IPS-18c (cell line): ENCODE measurements at regions not wholly inside any gene's neighbourhood (a gene's known extent, or its start where the extent isn't known, plus 50 kb on each side); places are given as distances from the start of the nearest gene placed in this dataset.
"Not testable (repeated sequence)": the region's sequence is repeated elsewhere in the genome, so short reads cannot be mapped to it uniquely, and the experiment has no call there.

Experiments used
- H3K4me3 ChIP-seq: 2 replicates; pipeline ENCODE4 v1.7.0; 2013; ENCODE audit warnings: low read depth, mild to moderate bottlenecking, low read length, moderate library complexity; ENCODE audit not compliant: insufficient read depth
- H3K9me3 ChIP-seq: one replicate; pipeline ENCODE4 v1.6.1; 2013; ENCODE audit warnings: mild to moderate bottlenecking, low read length, moderate library complexity; ENCODE audit not compliant: control insufficient read depth, insufficient read depth

DNA sequence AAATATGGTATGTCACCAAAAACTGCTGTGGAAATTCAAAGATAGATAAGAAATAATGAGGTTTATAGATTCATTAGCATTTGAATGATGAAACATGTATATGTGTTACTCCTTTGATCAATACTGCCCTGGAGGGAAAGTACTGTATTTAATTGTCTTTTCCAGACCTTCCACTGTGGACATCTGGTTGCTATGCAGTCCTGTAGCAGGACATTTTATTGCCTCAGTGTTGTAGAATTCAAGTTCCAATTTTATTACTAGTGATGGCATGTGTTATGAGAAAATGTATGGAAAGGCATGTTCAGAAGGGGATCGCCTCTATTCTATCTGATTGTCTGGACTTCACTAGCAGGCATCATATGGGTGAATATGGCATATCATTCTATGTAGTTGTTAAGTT is 391.0 kb downstream of the TFAP2B start:
- Histone ChIP-seq H3K9me3 (no peaks in the 10 kb centered on the region), H3K4me3 (no peak overlapping the region)

DNA sequence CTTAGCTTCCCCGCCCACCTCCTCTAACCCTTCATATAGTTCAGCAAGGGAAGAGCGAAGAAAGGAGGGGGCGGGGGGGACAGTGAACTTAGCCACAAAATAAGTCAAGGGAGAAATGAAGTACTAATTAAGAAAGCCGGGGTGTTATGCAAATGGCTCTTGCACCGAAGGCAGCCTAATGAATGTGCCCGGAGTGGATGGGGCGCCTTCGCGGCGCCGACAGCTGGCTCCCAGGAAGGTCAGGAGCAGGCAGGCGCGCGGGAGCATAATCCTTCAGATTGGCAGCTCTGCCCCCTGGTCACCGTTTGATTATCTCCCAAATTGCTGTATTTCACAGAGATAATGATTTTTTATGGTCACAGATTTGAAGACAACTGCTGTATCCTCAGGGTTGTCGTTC is 395.1 kb downstream of the TFAP2B start:
- H3K4me3 ChIP-seq, result peak overlapping the region; percentile 17; the same call in 1 of the 2 replicates
- no peaks in the 10 kb centered on the region for H3K9me3 ChIP-seq

DNA sequence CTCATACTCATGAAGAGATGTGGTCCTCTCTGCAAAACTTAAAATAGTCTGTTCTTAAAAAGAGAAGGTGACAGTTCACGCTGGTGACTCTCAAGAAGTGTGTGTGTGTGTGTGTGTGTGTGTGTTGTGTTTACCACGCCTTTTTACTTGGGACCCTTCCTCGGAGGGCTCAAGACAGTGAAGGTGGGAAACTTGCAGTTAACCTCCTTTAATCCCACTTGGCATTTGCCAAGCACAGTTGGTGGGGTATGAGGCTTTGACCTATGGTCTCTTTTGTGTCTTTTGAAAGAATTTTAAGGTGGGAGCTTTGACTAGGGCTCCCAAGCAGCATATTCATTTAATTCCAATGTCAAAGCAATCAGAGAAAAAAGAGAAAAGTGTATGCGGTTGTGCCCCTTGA is 395.8 kb downstream of the TFAP2B start:
- Histone ChIP-seq H3K9me3 (no peaks in the 10 kb centered on the region), H3K4me3 (no peak overlapping the region)

DNA sequence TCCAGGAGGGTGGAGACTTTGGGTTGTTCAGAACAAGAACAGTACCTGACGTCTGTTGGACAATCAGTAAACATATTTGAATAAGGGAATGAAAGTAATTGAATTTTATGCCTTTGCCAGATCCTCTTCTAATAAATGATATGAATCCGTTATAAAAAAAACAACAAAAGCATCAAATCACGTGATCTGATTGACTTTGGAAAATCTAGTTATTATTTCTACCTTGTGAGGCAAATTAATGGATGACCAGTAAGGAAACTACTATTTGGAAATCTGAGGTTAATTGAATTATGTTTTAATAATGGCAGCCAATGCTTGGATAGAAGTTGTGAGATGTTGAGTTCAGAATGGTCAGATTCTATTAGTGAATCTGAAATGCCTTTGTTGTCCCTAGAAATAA is 399.5 kb downstream of the TFAP2B start:
- no peak overlapping the region for H3K4me3 ChIP-seq
- H3K9me3 ChIP-seq, result no peaks in the 10 kb centered on the region

DNA sequence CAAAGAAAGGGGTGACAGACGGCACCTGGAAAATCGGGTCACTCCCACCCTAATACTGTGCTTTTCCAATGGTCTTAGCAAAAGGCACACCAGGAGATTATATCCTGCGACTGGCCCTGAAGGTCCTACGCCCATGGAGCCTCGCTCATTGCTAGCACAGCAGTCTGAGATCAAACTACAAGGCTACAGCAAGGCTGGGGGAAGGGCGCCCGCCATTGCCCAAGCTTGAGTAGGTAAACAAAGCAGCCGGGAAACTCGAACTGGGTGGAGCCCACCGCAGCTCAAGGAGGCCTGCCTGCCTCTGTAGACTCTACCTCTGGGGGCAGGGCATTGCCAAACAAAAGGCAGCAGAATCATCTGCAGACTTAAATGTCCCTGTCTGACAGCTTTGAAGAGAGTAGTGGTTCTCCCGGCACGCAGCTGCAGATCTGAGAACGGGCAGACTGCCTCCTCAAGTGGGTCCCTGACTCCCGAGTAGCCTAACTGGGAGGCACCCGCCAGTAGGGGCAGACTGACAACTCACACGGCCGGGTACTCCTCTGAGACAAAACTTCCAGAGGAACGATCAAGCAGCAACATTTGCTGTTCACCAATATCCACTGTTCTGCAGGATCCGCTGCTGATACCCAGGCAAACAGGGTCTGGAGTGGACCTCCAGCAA is 406.0 kb downstream of the TFAP2B start:
- H3K4me3 ChIP-seq, H3K9me3 ChIP-seq: not testable (repeated sequence)

DNA sequence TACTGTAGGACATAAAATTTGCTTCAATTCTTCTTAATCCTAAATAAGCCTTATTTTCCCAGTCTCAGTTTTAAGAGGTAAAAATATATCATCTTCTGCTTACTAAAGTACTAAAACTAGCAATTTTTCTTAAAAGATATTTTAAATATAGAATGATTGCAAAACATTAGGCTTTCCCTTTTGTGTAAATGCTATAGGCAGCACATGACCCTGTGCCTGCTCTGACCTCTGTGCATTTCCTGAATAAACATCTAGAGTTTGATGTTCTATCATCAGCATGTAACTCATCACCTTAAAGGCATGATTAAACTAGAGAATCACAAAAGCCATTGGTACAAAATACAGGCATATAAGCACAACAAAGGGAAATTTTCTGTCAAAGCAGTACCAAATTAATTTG is 422.7 kb downstream of the TFAP2B start:
- Histone ChIP-seq H3K9me3 (no peaks in the 10 kb centered on the region), H3K4me3 (no peak overlapping the region)

DNA sequence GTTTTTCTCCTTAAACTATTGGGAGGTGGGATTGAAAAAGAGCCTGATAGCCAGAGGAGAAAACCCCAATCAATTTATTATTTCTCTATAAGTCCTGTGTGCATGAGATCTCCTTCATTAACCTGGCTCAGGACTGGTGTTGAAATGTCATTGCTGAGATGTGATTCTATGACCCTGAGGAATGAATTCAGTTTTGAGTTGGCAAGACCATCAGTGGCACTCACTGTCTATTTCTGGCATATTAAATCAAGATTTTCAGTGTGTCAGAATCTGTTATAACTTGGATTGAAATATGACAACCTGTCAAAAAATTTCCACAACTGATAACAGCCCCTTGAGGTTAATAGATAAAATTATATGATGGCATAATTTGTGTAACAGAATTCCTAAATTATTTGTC is 431.1 kb downstream of the TFAP2B start:
- Histone ChIP-seq H3K9me3 (no peaks in the 10 kb centered on the region), H3K4me3 (no peak overlapping the region)

DNA sequence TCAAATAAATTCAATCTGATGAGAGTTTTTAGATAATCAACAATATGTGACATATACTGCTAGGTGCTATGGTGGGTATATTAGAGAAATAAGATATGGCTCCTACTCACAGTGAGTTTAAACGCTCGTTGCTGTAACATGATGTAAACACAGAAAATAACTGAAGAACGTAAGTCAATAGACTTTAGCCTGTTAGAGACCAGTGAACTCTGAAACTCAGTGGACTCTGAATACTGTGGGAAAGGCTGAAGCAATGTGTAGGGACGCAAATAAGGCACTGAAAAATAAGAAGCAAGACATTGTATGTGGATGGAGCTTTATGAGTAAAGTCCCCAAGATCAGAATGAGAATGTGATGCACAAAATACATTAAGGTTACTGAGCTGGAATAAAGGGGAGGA is 431.6 kb downstream of the TFAP2B start:
- no peak overlapping the region for H3K4me3 ChIP-seq
- no peaks in the 10 kb centered on the region for H3K9me3 ChIP-seq

DNA sequence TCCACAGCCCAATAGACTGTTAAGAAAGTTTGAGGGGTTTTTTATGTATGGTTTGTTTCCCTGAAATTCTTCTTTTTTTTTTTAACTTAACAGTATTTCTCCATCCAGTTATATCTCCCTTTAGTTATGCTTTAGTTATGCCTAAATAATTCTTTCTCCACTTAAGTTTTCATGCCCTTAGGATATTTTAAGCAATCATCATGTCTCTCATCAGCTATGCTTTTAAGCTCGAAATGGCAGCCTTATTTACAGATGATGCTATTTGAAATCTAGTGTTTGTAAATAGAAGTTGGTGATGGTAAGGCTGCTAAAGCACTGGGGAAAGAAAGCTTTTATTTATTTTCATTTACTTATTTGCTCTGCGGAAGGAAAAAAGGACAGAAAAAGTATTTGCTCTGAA is 439.3 kb downstream of the TFAP2B start:
- H3K4me3 ChIP-seq, result no peak overlapping the region
- no peaks in the 10 kb centered on the region for H3K9me3 ChIP-seq

DNA sequence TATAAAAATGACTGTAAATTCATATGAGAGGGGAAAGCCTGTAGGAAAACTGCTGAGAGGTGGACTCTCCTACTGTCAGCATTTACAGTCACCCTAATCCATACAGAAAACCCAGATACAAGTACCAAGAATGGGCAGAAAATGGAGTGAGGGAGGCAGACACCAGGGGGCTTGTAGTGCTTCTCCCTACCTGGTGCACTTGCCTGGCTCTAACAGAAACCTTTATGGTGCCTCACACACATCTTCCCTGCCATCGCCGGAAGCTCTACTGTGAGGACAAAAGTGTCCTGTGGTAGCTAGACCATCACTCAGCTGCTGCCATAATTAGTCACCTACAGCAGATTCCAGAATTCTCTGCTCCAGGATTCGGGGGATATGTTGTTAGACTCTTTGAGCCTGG is 441.3 kb downstream of the TFAP2B start:
- Histone ChIP-seq H3K4me3 (no peak overlapping the region), H3K9me3 (no peaks in the 10 kb centered on the region)

DNA sequence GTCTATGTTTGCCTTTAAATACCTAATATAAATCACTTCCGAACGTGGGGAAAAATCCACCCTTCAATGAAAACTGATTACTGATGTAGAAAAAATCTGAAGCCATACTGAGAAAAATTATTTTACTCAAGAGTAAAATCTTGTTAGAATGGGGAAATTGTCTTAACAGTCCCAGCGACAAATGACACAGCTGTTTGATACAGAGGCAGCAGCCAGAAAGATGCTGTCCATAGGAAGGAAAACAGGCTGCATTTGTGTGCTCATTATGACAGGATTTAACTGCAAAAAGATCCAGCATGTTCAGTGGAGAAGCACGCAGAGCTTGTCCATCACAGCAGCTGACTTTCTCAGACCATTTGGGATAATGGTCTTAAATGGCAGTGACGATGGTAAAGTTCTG is 443.0 kb downstream of the TFAP2B start:
- H3K4me3 ChIP-seq, result no peak overlapping the region
- H3K9me3 ChIP-seq, result no peaks in the 10 kb centered on the region

DNA sequence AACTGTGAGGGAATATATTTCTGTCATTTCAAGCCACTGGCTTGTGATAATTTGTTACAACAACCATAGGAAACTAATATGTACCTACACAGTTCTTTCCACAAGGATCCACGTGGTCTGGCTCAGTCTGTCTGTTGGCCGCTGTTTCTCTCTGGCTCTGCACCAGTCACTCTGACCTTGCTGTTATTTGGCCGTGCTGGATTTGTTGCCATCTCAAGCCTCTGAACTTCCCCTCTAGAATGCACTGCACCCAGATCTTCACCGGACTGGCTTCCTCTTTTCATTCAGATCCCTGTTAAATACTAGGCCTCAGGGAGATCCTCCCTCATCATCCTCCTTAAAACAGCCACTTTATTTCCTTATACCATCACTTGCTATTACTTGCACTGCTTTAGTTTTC is 446.8 kb downstream of the TFAP2B start:
- Histone ChIP-seq H3K4me3 (no peak overlapping the region), H3K9me3 (no peaks in the 10 kb centered on the region)

DNA sequence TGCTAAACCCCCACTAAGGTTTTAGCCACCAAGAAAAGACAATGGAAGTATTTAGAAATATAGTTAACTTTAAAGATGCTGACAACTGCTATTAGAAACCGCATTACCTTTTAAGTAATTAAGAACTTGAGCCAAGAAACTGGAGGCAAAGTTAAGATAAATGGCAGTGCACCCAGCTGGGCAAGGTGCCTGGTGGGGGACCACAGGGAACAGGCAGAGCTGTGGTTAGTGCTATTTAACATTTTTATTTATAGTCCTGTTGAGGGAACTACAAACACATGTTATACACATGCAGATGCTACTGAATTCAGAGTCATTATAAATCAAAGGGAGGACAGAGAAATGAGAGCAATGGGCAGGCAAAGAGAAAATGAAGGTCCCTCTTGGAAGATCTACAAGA is 447.9 kb downstream of the TFAP2B start:
- no peak overlapping the region for H3K4me3 ChIP-seq
- H3K9me3 ChIP-seq, result no peaks in the 10 kb centered on the region

DNA sequence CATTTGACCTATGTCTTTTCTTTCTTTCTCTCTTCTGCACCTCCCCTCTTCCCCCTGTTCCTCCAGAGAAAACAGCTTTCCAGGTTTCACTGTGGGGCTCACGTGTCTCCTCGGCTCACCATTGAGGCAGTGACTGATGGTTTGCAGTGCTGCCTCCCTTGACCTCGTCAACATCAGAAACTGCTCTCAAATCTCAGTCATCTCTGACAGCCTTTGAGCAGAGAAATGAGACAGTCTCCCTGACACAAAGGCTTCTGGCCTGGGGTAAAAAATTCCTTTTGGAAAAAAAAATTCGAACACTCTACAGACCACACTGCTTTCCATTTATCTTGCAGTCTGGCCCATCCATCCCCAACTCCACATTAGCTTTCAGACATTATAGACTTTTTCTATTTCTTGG is 450.0 kb downstream of the TFAP2B start:
- Histone ChIP-seq H3K9me3 (no peaks in the 10 kb centered on the region), H3K4me3 (no peak overlapping the region)

DNA sequence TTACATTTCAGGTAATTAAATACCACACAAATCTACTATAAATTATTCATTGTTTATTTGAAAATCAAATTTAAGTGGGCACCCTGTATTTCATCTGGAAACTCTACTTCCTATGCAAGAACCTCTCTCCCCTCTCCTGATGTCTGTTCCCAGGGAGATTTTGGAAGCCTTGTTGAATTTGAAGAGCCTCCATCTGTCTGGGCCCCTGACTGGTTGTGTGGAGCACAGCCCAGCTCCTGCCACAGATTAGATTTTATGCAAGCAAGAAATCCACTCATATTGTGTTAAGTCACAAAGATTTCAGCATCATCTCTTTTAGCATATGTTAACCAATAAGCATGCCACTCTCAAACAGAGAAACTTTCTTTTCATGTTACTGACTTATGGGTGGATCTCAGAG is 451.2 kb downstream of the TFAP2B start:
- H3K4me3 ChIP-seq, result no peak overlapping the region
- H3K9me3 ChIP-seq, result no peaks in the 10 kb centered on the region

DNA sequence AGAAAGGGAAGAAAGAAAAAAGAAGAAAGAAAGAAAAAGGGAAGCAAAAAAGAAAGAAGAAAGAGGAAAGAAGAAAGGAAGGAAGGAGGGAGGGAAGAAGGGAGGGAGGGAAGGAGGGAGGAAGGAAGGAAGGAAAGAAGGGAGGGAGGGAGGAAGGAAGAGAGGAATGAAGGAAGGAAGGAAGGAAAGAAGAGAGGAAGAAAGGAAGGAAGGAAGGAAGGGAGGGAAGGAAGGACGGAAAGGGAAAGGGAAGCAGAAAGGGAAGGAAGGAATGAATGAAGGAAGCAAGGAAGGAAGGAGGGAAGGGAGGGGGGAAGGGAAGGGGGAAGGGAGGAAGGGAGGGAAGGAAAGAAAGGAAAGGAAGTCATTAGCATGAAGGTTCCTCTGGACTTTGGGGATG is 452.9 kb downstream of the TFAP2B start:
- H3K4me3 ChIP-seq, result no peak overlapping the region
- no peaks in the 10 kb centered on the region for H3K9me3 ChIP-seq

DNA sequence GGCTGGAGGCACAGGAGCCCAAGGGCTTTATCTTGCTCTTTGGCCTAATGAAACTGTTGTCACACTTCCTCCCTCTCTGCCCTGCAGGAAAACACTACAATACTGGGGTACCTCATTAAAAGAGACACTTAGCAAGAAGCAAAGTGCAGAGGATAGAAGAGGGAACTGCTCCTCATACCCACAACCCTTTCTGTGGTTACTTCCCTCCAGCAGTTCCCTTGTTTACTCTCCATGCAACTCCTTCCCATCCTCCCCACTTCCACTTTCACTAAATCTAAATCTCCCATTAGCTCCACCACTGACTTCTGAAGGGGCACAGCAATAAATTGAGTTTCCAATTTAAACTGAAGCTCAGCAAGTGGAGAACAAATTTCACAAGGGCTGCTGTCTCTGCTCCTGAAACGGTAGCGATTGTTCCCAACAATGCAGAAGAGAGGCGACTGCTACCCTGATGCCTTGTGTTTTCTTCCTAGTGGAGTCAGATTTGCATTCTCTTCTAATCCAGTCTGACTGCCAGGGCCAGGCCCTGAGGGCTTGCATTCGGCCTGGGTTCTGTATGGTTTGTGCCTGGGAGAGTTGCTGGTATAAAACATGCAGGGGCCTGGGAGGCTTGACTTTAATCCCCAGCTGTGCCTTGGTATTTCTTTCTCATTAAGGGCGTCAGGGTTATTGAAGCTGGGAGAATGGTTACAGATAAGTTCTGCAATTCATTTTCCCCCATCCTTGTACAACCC is 454.7 kb downstream of the TFAP2B start:
- no peak overlapping the region for H3K4me3 ChIP-seq
- no peaks in the 10 kb centered on the region for H3K9me3 ChIP-seq

DNA sequence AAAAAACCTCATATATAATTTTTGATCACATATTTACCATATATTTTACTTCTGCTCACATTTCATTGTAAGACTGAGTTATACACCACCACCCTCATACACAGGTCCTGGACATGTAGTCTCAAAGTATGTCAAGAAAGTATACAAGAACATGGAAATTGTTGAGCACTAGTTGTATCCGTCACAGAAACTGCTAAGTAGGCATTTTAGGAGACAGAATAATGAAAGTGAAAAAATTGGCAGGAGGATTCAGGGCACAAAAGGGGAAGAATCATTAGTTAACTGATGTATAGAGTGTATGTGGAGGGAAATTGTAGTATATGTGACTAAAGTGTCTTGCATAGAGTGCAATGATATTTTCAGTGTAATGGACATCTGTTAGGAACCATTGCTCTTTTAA is 458.8 kb downstream of the TFAP2B start:
- Histone ChIP-seq H3K4me3 (no peak overlapping the region), H3K9me3 (no peaks in the 10 kb centered on the region)

DNA sequence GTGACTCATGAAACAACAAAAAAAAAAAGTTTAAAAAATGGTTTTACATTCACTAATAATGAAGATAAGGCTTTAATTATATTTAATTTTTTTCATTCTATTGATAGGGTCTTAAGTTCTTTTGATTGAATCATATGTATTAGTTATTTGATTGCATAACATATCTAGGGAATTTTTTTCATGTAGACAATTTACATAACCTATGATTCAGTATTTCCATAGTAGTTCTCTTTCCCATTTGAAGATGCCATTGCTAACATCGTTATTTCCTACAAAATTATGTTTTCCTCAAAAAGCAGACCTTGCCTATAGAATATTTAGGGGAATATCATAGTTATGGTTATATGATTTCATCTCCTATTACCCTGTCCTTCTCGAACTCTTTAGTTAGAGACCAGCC is 463.4 kb downstream of the TFAP2B start:
- Histone ChIP-seq H3K9me3 (no peaks in the 10 kb centered on the region), H3K4me3 (no peak overlapping the region)
